Chondrocyte (in vitro differentiated cells): ENCODE measurements at regions not wholly inside any gene's neighbourhood (a gene's known extent, or its start where the extent isn't known, plus 50 kb on each side); places are given as distances from the start of the nearest gene placed in this dataset.

Experiments
- DNase-seq: peaks from one replicate; pipeline ENCODE4 v3.0.0; 2021; ENCODE audit warnings: mixed read lengths, low spot score
- H3K27ac Mint-ChIP-seq: one replicate; pipeline ENCODE4 v1.8.0; 2021; ENCODE audit warnings: mild to moderate bottlenecking, moderate library complexity, mixed read lengths; ENCODE audit not compliant: unreplicated experiment
- H3K27me3 Mint-ChIP-seq: 2 replicates; pipeline ENCODE4 v1.8.0; 2021; ENCODE audit warnings: low read depth, mixed read lengths
- H3K36me3 Mint-ChIP-seq: 2 replicates; pipeline ENCODE4 v1.8.0; 2021; ENCODE audit warnings: low read depth, mixed read lengths
- H3K4me1 Mint-ChIP-seq: 2 replicates; pipeline ENCODE4 v1.8.0; 2021; ENCODE audit warnings: low read depth, mild to moderate bottlenecking, mixed read lengths
- H3K4me3 Mint-ChIP-seq: one replicate; pipeline ENCODE4 v1.8.0; 2021; ENCODE audit warnings: mild to moderate bottlenecking, moderate library complexity, mixed read lengths; ENCODE audit not compliant: unreplicated experiment
- H3K9me3 Mint-ChIP-seq: 2 replicates; pipeline ENCODE4 v1.8.0; 2021; ENCODE audit warnings: low read depth, mixed read lengths
- CTCF ChIP-seq: fragments of 200-600 bp; sonication (generic); IDR thresholded peaks from 2 replicates; pipeline ENCODE4 v1.5.0; 2021; ENCODE audit warnings: antibody characterized with exemption, mild to moderate bottlenecking, moderate library complexity

- Mint-ChIP-seq H3K4me1 (peaks cover 24% of the 10 kb centered on the region), H3K27me3 (no peaks in the 10 kb centered on the region), H3K9me3 (no peaks in the 10 kb centered on the region), H3K27ac (no peak overlapping the region), H3K4me3 (no peak overlapping the region), H3K36me3 (no peaks in the 10 kb centered on the region)
- no peak for DNase-seq
- TF ChIP-seq CTCF, result no peak
Observed at GRCh38 chr1:172885971-172886370, 164.8 kb downstream of the TNFSF18 start.

GRCh38 chr1:172887162-172887561 is 163.6 kb downstream of the TNFSF18 start:
- H3K27me3 Mint-ChIP-seq, result no peaks in the 10 kb centered on the region

GRCh38 chr1:172893146-172893841 is 157.4 kb downstream of the TNFSF18 start:
- H3K4me1 Mint-ChIP-seq, result peaks cover 23% of the 10 kb centered on the region
- no peaks in the 10 kb centered on the region for H3K9me3 Mint-ChIP-seq
- no peak overlapping the region for H3K4me3 Mint-ChIP-seq
- no peak for TF ChIP-seq CTCF
- H3K27ac Mint-ChIP-seq, result no peak overlapping the region
- DNase-seq, result no peak
- H3K36me3 Mint-ChIP-seq, result no peaks in the 10 kb centered on the region
- H3K27me3 Mint-ChIP-seq, result no peaks in the 10 kb centered on the region

More at GRCh38 chr1:172887162-172887561, 163.6 kb downstream of the TNFSF18 start:
- Mint-ChIP-seq H3K9me3 (no peaks in the 10 kb centered on the region), H3K27ac (no peak overlapping the region), H3K4me3 (no peak overlapping the region), H3K4me1 (peaks cover 24% of the 10 kb centered on the region), H3K36me3 (no peaks in the 10 kb centered on the region)
- no peak for DNase-seq
- TF ChIP-seq CTCF, result no peak

- TF ChIP-seq CTCF, result no peak
- Mint-ChIP-seq H3K4me1 (peaks cover 30% of the 10 kb centered on the region), H3K27me3 (no peaks in the 10 kb centered on the region), H3K9me3 (no peaks in the 10 kb centered on the region), H3K36me3 (no peaks in the 10 kb centered on the region), H3K27ac (no peak overlapping the region), H3K4me3 (no peak overlapping the region)
- no peak for DNase-seq
Observed at GRCh38 chr1:172894349-172895049, 156.2 kb downstream of the TNFSF18 start.

GRCh38 chr1:172895050-172895460 is 155.7 kb downstream of the TNFSF18 start:
- Mint-ChIP-seq H3K36me3 (no peaks in the 10 kb centered on the region), H3K4me1 (peaks cover 30% of the 10 kb centered on the region), H3K27ac (no peak overlapping the region), H3K9me3 (no peaks in the 10 kb centered on the region), H3K4me3 (no peak overlapping the region), H3K27me3 (no peaks in the 10 kb centered on the region)
- TF ChIP-seq CTCF, result no peak
- DNase-seq, result no peak
